Ascending aorta (tissue), 2 donors: ENCODE measurements at regions not wholly inside any gene's neighbourhood (a gene's known extent, or its start where the extent isn't known, plus 50 kb on each side); places are given as distances from the start of the nearest gene placed in this dataset.

Experiments used
- DNase-seq, 2 donors: peaks; one replicate each; pipeline ENCODE4 v3.0.0-alpha.2; 2019; ENCODE audit warnings: low spot score in 2 of 2
- H3K27ac ChIP-seq, 2 donors: fragments of 200-600 bp; sonication (generic); one replicate each; pipeline ENCODE4 v1.5.1; 2016 to 2017; ENCODE audit warnings: mild to moderate bottlenecking in 1 of 2
- H3K27me3 ChIP-seq: fragments of 200-600 bp; sonication (generic); one replicate; pipeline ENCODE4 v1.5.1; 2017
- H3K36me3 ChIP-seq, 2 donors: fragments of 200-600 bp; sonication (generic); one replicate each; pipeline ENCODE4 v1.5.1; 2016
- H3K4me1 ChIP-seq, 2 donors: fragments of 200-600 bp; sonication (generic); one replicate each; pipeline ENCODE4 v1.5.1; 2016 to 2017; ENCODE audit warnings: mild to moderate bottlenecking in 1 of 2
- H3K4me3 ChIP-seq, 2 donors: fragments of 200-600 bp; sonication (generic); one replicate each; pipeline ENCODE4 v1.5.1; 2016 to 2017; ENCODE audit warnings: mild to moderate bottlenecking in 1 of 2
- H3K9me3 ChIP-seq, 2 donors: fragments of 200-600 bp; sonication (generic); one replicate each; pipeline ENCODE4 v1.5.1; 2016
- intact Hi-C: fragments of 100-400 bp; cut with DNase I; formaldehyde crosslinking; loops from one replicate; pipeline ENCODE4 v1.15.1; 2023
- TF ChIP-seq, protein P1 (sequence below), 3 experiments: fragments of 200-600 bp in 2 of 3; fragments of 450-650 bp in 1 of 3; sonication (generic) in 2 of 3; IDR thresholded peaks; one replicate each; pipeline ENCODE4 v1.5.1; 2016 to 2019; ENCODE audit warnings: antibody characterized with exemption in 3 of 3, mild to moderate bottlenecking in 1 of 3, moderate library complexity in 1 of 3

- Histone ChIP-seq H3K27me3 (no peaks in the 10 kb centered on the region), H3K36me3 (no peaks in the 10 kb centered on the region), H3K4me1 (no peaks in the 10 kb centered on the region), H3K27ac (no peak overlapping the region), H3K4me3 (no peak overlapping the region), H3K9me3 (peaks cover 0 to 8% of the 10 kb centered on the region in 2 donors)
- TF ChIP-seq, protein P1, sequence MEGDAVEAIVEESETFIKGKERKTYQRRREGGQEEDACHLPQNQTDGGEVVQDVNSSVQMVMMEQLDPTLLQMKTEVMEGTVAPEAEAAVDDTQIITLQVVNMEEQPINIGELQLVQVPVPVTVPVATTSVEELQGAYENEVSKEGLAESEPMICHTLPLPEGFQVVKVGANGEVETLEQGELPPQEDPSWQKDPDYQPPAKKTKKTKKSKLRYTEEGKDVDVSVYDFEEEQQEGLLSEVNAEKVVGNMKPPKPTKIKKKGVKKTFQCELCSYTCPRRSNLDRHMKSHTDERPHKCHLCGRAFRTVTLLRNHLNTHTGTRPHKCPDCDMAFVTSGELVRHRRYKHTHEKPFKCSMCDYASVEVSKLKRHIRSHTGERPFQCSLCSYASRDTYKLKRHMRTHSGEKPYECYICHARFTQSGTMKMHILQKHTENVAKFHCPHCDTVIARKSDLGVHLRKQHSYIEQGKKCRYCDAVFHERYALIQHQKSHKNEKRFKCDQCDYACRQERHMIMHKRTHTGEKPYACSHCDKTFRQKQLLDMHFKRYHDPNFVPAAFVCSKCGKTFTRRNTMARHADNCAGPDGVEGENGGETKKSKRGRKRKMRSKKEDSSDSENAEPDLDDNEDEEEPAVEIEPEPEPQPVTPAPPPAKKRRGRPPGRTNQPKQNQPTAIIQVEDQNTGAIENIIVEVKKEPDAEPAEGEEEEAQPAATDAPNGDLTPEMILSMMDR (IDR thresholded peaks at IDR 0.05), result no peak
- intact Hi-C loops, result no loop called here
- no peak for DNase-seq
These were observed 169.5 kb upstream of the TAS2R1 start for GRCh38 chr5:9799606-9800005.

DNA sequence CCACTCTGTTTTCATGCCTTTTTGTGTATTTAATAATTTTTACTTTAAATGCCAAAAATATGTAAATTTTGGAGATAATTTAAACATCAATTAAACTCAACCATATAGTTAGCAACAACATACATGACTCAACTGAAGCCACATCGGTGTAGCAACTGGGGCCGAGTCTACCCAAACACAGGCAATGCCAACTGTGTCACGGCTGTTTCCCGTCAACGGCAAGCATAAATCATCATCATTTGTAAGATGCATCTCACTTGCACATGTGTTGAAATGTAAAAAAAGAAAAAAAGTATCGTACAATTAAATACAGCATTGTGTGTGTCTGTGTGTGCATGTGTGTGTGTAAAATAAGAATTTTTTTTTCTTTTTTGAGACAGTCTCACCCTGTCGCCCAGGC is 160.1 kb upstream of the TAS2R1 start:
- Histone ChIP-seq H3K27me3 (no peaks in the 10 kb centered on the region), H3K4me1 (no peaks in the 10 kb centered on the region), H3K9me3 (no peaks in the 10 kb centered on the region), H3K4me3 (no peak overlapping the region), H3K36me3 (no peaks in the 10 kb centered on the region), H3K27ac (no peak overlapping the region)
- no peak for DNase-seq
- TF ChIP-seq, protein P1 (IDR thresholded peaks at IDR 0.05), result no peak
- intact Hi-C loops, result no loop called here

GRCh38 chr5:9789777-9790176 is 159.6 kb upstream of the TAS2R1 start:
- Histone ChIP-seq H3K4me3 (no peak overlapping the region), H3K4me1 (no peaks in the 10 kb centered on the region), H3K9me3 (no peaks in the 10 kb centered on the region), H3K27me3 (no peaks in the 10 kb centered on the region), H3K36me3 (no peaks in the 10 kb centered on the region), H3K27ac (no peak overlapping the region)
- TF ChIP-seq, protein P1 (IDR thresholded peaks at IDR 0.05), result no peak
- no peak for DNase-seq
- intact Hi-C loops, result no loop called here

GRCh38 chr5:9787861-9788600 is 157.9 kb upstream of the TAS2R1 start:
- TF ChIP-seq, protein P1 (IDR thresholded peaks at IDR 0.05), result no peak
- no peaks in the 10 kb centered on the region for H3K27me3 ChIP-seq
- H3K27ac ChIP-seq, result no peak overlapping the region
- no peak overlapping the region for H3K4me3 ChIP-seq
- H3K4me1 ChIP-seq, result no peaks in the 10 kb centered on the region
- no peaks in the 10 kb centered on the region for H3K9me3 ChIP-seq
- DNase-seq, result no peak
- intact Hi-C loops, result no loop called here
- no peaks in the 10 kb centered on the region for H3K36me3 ChIP-seq

- Histone ChIP-seq H3K27ac (no peak overlapping the region), H3K4me1 (no peaks in the 10 kb centered on the region), H3K4me3 (no peak overlapping the region), H3K36me3 (no peaks in the 10 kb centered on the region), H3K27me3 (no peaks in the 10 kb centered on the region), H3K9me3 (no peaks in the 10 kb centered on the region)
- TF ChIP-seq, protein P1 (IDR thresholded peaks at IDR 0.05), result no peak
- DNase-seq, result no peak
- intact Hi-C loops, result no loop called here
These were observed 156.5 kb upstream of the TAS2R1 start for GRCh38 chr5:9786380-9787360.
